CD4-positive, CD25-positive, alpha-beta regulatory T cell (primary cell): ENCODE measurements at regions not wholly inside any gene's neighbourhood (a gene's known extent, or its start where the extent isn't known, plus 50 kb on each side); places are given as distances from the start of the nearest gene placed in this dataset.

Source experiments
- ATAC-seq, 2 donors: fragments of 150-1000 bp; cut with Tn5 transposase; one replicate each; pipeline ENCODE4 v1.10.0; 2021; ENCODE audit warnings: low read depth in 2 of 2, moderate number of reproducible peaks in 2 of 2, moderate library complexity in 1 of 2
- DNase-seq, 3 donors: peaks; one replicate each; pipeline versions ENCODE4 v3.0.0 to v3.0.0-alpha.2; 2012 to 2022; ENCODE audit warnings: mixed read lengths in 1 of 3
- H3K27ac ChIP-seq: one replicate; pipeline ENCODE4 v1.7.0; 2013; ENCODE audit warnings: mild to moderate bottlenecking, low read length; ENCODE audit not compliant: insufficient read depth, poor library complexity, severe bottlenecking
- H3K27me3 ChIP-seq: one replicate; pipeline ENCODE4 v1.7.0; 2013; ENCODE audit warnings: low read length; ENCODE audit not compliant: control insufficient read depth, insufficient read depth
- H3K36me3 ChIP-seq: one replicate; pipeline ENCODE4 v1.7.0; 2013; ENCODE audit warnings: mild to moderate bottlenecking, low read length, moderate library complexity; ENCODE audit not compliant: control insufficient read depth, insufficient read depth
- H3K4me1 ChIP-seq: 2 replicates; pipeline ENCODE4 v1.7.0; 2013; ENCODE audit warnings: mild to moderate bottlenecking, low read length; ENCODE audit not compliant: insufficient read depth, control insufficient read depth, poor library complexity, severe bottlenecking
- H3K4me3 ChIP-seq: one replicate; pipeline ENCODE4 v1.7.0; 2013; ENCODE audit warnings: low read depth, mild to moderate bottlenecking, low read length, moderate library complexity
- H3K9me3 ChIP-seq, 2 experiments: 1 replicate in 1 of 2; 2 replicates in 1 of 2; pipeline ENCODE4 v1.7.0; 2013; ENCODE audit warnings: low read length in 2 of 2, mild to moderate bottlenecking in 1 of 2, moderate library complexity in 1 of 2; ENCODE audit not compliant: control insufficient read depth in 2 of 2
- H3K27ac Mint-ChIP-seq, 3 donors: one replicate each; pipeline ENCODE4 v1.8.0; 2020 to 2022; ENCODE audit warnings: mild to moderate bottlenecking in 3 of 3, mixed read lengths in 3 of 3, moderate library complexity in 2 of 3
- H3K27me3 Mint-ChIP-seq: one replicate; pipeline ENCODE4 v1.8.0; 2022; ENCODE audit warnings: mild to moderate bottlenecking, mixed read lengths
- H3K36me3 Mint-ChIP-seq: one replicate; pipeline ENCODE4 v1.8.0; 2020; ENCODE audit warnings: mixed read lengths
- H3K4me1 Mint-ChIP-seq, 4 donors: one replicate each; pipeline ENCODE4 v1.8.0; 2020 to 2022; ENCODE audit warnings: mixed read lengths in 4 of 4, mild to moderate bottlenecking in 1 of 4
- H3K4me3 Mint-ChIP-seq, 4 donors: one replicate each; pipeline ENCODE4 v1.8.0; 2020 to 2022; ENCODE audit warnings: mild to moderate bottlenecking in 4 of 4, mixed read lengths in 4 of 4, moderate library complexity in 3 of 4
- H3K9me3 Mint-ChIP-seq, 7 donors: one replicate each; pipeline ENCODE4 v1.8.0; 2020 to 2022; ENCODE audit warnings: mixed read lengths in 7 of 7, mild to moderate bottlenecking in 3 of 7, moderate library complexity in 2 of 7

DNA sequence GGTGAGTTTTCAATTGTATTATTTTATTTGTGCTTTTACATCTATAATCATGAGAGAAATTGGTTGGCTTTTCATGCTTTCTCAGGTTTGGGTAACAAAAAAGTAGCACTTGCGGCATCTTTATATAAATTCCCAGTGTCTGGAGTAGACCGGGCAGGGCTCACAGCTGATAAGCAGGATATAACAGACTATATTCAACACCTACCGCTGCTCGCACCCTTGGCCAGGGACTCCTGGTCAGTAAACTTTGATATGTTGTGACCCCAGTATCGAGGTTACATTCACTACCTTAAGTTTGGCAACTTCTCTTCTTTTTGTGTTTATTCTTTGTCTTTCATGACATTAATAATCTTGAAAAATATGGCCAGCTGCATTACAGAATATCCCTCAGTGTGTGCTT lies 343.4 kb downstream of the TBC1D32 start:
- H3K27me3 ChIP-seq = no peaks in the 10 kb centered on the region
- no peaks in the 10 kb centered on the region for H3K4me1 Mint-ChIP-seq
- H3K27ac Mint-ChIP-seq = no peak overlapping the region
- DNase-seq (no peak), ATAC-seq (no peak)
- H3K36me3 ChIP-seq = no peaks in the 10 kb centered on the region
- no peak overlapping the region for H3K27ac ChIP-seq
- H3K9me3 Mint-ChIP-seq = peaks cover 0 to 10% (median 2%) of the 10 kb centered on the region in 7 donors
- no peak overlapping the region for H3K4me3 ChIP-seq
- no peaks in the 10 kb centered on the region for H3K4me1 ChIP-seq
- H3K36me3 Mint-ChIP-seq = no peaks in the 10 kb centered on the region
- no peaks in the 10 kb centered on the region for H3K27me3 Mint-ChIP-seq
- H3K4me3 Mint-ChIP-seq = no peak overlapping the region
- H3K9me3 ChIP-seq = no peaks in the 10 kb centered on the region

DNA sequence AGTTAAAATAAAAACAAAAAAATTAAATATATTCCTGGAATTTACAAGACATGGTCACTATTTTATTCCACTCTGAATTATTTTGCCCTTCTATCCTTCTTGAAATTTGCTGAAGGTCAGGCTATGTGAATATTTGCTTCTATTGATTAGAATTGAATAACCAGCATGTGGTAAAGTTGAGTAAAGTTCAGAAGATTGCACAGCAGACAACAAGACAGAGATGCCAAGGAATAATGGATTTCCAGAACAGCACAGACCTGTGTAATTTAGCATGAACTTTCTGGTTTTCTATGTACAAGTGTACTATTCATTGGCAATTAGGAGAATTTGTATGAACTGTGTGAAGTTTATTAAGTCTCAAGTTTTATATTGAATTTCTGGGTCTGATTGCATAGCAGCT lies 352.4 kb downstream of the TBC1D32 start:
- Mint-ChIP-seq H3K36me3 (no peaks in the 10 kb centered on the region), H3K4me3 (no peak overlapping the region), H3K27ac (no peak overlapping the region), H3K9me3 (peaks cover 0 to 5% (median 0%) of the 10 kb centered on the region in 7 donors), H3K27me3 (no peaks in the 10 kb centered on the region), H3K4me1 (no peaks in the 10 kb centered on the region)
- no peaks in the 10 kb centered on the region for H3K9me3 ChIP-seq
- H3K36me3 ChIP-seq = no peaks in the 10 kb centered on the region
- H3K27me3 ChIP-seq = no peaks in the 10 kb centered on the region
- H3K4me1 ChIP-seq = no peaks in the 10 kb centered on the region
- ATAC-seq = no peak
- no peak overlapping the region for H3K27ac ChIP-seq
- no peak for DNase-seq
- no peak overlapping the region for H3K4me3 ChIP-seq

DNA sequence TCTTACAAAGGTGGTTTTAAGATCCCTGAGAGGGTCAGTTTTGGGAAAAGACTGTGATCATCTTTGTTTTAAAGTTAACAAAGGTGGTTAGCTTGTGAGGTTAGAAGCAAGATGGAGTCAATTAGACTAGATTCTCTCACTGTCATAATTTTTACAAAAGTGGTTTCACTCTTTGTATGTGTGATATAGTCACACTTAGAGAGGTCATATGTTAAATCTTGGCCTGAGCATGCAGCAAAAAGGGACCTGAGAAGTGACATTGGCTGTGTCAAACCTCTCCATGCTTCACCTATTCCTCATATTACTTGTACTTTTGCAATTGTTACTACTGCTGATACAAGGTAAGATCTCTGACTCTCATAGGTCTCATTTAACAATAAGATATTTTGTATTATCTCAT lies 368.0 kb downstream of the TBC1D32 start:
- no peak overlapping the region for H3K4me3 Mint-ChIP-seq
- H3K4me3 ChIP-seq = no peak overlapping the region
- no peak for ATAC-seq
- no peaks in the 10 kb centered on the region for H3K36me3 Mint-ChIP-seq
- H3K4me1 ChIP-seq = no peaks in the 10 kb centered on the region
- no peaks in the 10 kb centered on the region for H3K27me3 Mint-ChIP-seq
- H3K27ac ChIP-seq = no peak overlapping the region
- no peaks in the 10 kb centered on the region for H3K4me1 Mint-ChIP-seq
- no peak for DNase-seq
- no peaks in the 10 kb centered on the region for H3K36me3 ChIP-seq
- H3K27ac Mint-ChIP-seq = no peak overlapping the region
- H3K9me3 Mint-ChIP-seq = peaks cover 0 to 12% (median 2%) of the 10 kb centered on the region in 7 donors
- no peaks in the 10 kb centered on the region for H3K27me3 ChIP-seq
- H3K9me3 ChIP-seq = no peaks in the 10 kb centered on the region

DNA sequence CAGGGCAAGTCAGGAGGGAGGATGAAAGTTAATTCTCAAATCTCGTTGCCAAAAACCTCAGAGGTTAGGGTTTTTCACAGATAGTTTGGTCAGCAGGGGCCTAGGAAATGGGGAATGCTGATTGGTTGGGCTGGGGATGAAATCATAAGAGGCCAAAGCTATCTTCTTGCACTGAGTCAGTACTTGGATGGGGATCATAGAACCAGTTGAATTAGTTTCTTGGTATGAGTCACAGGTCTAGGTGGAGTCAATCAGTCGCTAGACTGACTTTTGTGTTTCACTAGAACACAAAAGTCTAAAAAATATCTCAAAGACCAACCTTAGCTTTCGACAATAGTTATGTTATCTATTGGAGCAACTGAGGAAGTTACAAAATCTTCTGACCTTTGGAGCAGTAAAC lies 368.5 kb downstream of the TBC1D32 start:
- Histone ChIP-seq H3K4me3 (no peak overlapping the region), H3K36me3 (no peaks in the 10 kb centered on the region), H3K27me3 (no peaks in the 10 kb centered on the region)

DNA sequence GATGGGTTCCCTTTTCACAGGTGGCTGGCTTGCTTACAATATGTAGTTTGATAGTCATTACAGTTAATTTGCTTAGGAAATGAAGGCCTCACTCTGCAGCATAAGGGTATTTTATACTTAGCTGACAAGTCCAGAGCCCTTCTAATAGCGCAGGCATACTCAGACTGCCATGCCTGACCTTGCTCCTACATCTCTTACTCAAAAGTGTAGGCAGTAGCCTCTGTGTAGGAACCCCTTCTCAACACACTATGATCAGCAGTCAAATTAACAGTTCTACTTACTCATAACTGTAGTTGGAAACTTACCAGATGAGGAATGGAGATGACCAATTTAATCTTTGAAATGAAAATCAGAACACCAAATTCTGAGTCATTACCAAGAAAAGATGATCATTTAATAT lies 373.5 kb downstream of the TBC1D32 start:
- no peak overlapping the region for H3K4me3 ChIP-seq
- H3K9me3 Mint-ChIP-seq = peaks cover 0 to 5% (median 1%) of the 10 kb centered on the region in 7 donors

More for the DNA sequence above, 368.5 kb downstream of the TBC1D32 start:
- Mint-ChIP-seq H3K36me3 (no peaks in the 10 kb centered on the region), H3K4me1 (no peaks in the 10 kb centered on the region), H3K4me3 (no peak overlapping the region), H3K9me3 (peaks cover 0 to 12% (median 2%) of the 10 kb centered on the region in 7 donors), H3K27me3 (no peaks in the 10 kb centered on the region), H3K27ac (no peak overlapping the region)
- Histone ChIP-seq H3K27ac (no peak overlapping the region), H3K9me3 (no peaks in the 10 kb centered on the region), H3K4me1 (no peaks in the 10 kb centered on the region)
- no peak for DNase-seq
- ATAC-seq = no peak

DNA sequence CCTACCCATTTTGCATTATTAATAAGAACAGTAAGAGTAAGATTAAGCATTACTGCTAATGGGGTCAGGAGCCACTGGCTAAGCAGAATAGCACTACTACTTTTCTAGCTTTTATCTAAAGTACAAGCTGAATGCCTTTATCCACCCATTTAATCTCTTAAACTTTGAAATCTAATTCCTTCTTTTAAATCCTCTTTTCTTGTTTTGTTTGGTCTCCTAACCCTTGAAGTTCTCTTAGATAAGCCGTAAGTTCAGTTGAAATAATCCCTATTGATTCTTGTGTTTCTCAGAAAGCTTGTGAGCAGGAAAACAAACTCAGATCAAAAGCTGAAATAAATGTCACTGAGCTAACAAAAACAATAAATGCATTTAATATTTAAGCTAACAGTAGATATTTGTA lies 380.2 kb downstream of the TBC1D32 start:
- H3K4me3 Mint-ChIP-seq = no peak overlapping the region
- ATAC-seq = no peak
- H3K4me1 ChIP-seq = no peaks in the 10 kb centered on the region
- no peaks in the 10 kb centered on the region for H3K4me1 Mint-ChIP-seq
- H3K27ac ChIP-seq = no peak overlapping the region
- no peaks in the 10 kb centered on the region for H3K9me3 ChIP-seq
- no peaks in the 10 kb centered on the region for H3K27me3 ChIP-seq
- H3K4me3 ChIP-seq = no peak overlapping the region
- H3K9me3 Mint-ChIP-seq = peaks cover 0 to 5% (median 0%) of the 10 kb centered on the region in 7 donors
- H3K36me3 Mint-ChIP-seq = no peaks in the 10 kb centered on the region
- DNase-seq = no peak
- H3K27ac Mint-ChIP-seq = no peak overlapping the region
- H3K36me3 ChIP-seq = no peaks in the 10 kb centered on the region
- no peaks in the 10 kb centered on the region for H3K27me3 Mint-ChIP-seq

More for the DNA sequence above, 373.5 kb downstream of the TBC1D32 start:
- Mint-ChIP-seq H3K4me1 (no peaks in the 10 kb centered on the region), H3K36me3 (no peaks in the 10 kb centered on the region), H3K4me3 (no peak overlapping the region), H3K27me3 (no peaks in the 10 kb centered on the region), H3K27ac (no peak overlapping the region)
- Histone ChIP-seq H3K36me3 (no peaks in the 10 kb centered on the region), H3K27me3 (no peaks in the 10 kb centered on the region), H3K4me1 (no peaks in the 10 kb centered on the region), H3K9me3 (no peaks in the 10 kb centered on the region), H3K27ac (no peak overlapping the region)
- no peak for ATAC-seq
- no peak for DNase-seq

DNA sequence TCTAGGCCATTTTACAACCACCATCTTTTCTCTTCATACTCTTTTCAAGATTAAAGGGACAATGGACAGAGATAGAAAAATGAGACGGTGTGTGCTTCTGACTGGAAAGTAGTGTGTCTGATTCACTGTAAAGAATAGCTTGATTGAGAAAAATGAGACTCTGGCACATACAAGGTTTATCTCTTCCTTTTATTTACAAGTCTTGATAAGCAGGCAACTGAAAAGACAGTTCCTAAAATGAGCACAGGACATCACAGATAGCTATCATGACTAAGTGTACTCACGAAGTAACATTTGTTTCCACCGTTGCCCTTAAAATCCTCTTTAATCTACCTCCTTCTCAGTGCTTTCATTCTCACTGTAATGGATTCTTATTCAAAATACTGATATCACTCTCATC lies 383.0 kb downstream of the TBC1D32 start:
- no peak overlapping the region for H3K27ac ChIP-seq
- Mint-ChIP-seq H3K36me3 (no peaks in the 10 kb centered on the region), H3K9me3 (peaks cover 0 to 2% (median 1%) of the 10 kb centered on the region in 7 donors), H3K4me1 (no peaks in the 10 kb centered on the region), H3K4me3 (no peak overlapping the region), H3K27me3 (no peaks in the 10 kb centered on the region), H3K27ac (no peak overlapping the region)
- H3K9me3 ChIP-seq = no peaks in the 10 kb centered on the region
- H3K4me3 ChIP-seq = no peak overlapping the region
- no peaks in the 10 kb centered on the region for H3K36me3 ChIP-seq
- no peak for DNase-seq
- no peaks in the 10 kb centered on the region for H3K4me1 ChIP-seq
- H3K27me3 ChIP-seq = no peaks in the 10 kb centered on the region
- no peak for ATAC-seq

DNA sequence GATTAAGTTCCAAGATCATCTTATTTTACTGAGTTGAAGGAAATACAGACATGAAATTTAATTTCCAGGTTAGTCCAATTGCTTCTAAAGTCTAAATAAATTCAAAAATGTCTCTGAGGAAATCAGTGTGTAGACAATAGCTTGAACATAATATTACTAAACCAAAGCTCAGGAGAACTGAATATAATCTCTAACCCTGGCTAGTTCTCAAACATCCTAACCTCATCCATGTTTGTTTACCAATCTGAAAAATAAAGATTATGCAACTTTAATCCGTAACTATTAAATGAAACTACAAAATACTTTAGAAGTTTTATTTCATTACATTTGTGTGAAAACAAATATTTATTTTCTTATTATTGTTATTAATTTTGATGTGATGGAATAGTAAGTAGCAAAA lies 387.2 kb downstream of the TBC1D32 start:
- ATAC-seq = no peak
- Histone ChIP-seq H3K4me3 (no peak overlapping the region), H3K9me3 (no peaks in the 10 kb centered on the region), H3K27ac (no peak overlapping the region), H3K27me3 (no peaks in the 10 kb centered on the region), H3K36me3 (no peaks in the 10 kb centered on the region), H3K4me1 (no peaks in the 10 kb centered on the region)
- DNase-seq = no peak
- Mint-ChIP-seq H3K27ac (no peak overlapping the region), H3K36me3 (no peaks in the 10 kb centered on the region), H3K4me1 (no peaks in the 10 kb centered on the region), H3K9me3 (peaks cover 0 to 5% (median 0%) of the 10 kb centered on the region in 7 donors), H3K27me3 (no peaks in the 10 kb centered on the region), H3K4me3 (no peak overlapping the region)
